IMR-90 (cell line): ENCODE measurements at regions not wholly inside any gene's neighbourhood (a gene's known extent, or its start where the extent isn't known, plus 50 kb on each side); places are given as distances from the start of the nearest gene placed in this dataset.

ENCODE experiments used
- CEBPB ChIP-seq: IDR thresholded peaks from 2 replicates; pipeline ENCODE4 v1.6.1; 2012; ENCODE audit warnings: low read depth, low read length, improper control_type of control experiment
- MAFK ChIP-seq: IDR thresholded peaks from 2 replicates; pipeline ENCODE4 v1.6.1; 2012; ENCODE audit warnings: low read depth, low read length, improper control_type of control experiment
- MXI1 ChIP-seq: IDR thresholded peaks from 2 replicates; pipeline ENCODE4 v1.6.1; 2012; ENCODE audit warnings: low read depth, mild to moderate bottlenecking, low read length, moderate library complexity, borderline replicate concordance
- TF ChIP-seq, protein P1 (sequence below): conservative IDR thresholded peaks from 2 replicates; pipeline ENCODE4 v1.5.1; 2012; ENCODE audit warnings: mild to moderate bottlenecking, low read depth, low read length, improper control_type of control experiment

DNA sequence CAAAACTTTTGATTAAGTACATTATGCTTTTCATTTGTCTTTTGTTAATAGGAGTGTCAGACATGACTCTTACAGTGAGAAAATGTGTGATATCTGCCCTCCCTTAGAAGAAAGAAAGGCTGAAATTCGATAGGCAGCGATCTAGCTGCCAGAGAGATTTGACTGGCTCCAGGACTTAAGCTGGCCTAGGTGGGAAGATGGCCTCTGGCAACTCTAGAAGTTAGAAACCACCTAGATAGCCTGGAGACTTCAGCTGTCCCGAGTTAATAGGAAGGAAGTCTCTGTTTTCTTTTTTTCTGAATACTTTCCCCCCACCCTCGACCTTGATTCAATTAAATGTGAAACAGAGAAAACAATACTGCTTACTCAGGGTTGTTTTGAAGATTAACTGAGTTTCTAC lies 1194.7 kb upstream of the CRIM1 start:
- no peak for TF ChIP-seq MXI1
- TF ChIP-seq, protein P1, sequence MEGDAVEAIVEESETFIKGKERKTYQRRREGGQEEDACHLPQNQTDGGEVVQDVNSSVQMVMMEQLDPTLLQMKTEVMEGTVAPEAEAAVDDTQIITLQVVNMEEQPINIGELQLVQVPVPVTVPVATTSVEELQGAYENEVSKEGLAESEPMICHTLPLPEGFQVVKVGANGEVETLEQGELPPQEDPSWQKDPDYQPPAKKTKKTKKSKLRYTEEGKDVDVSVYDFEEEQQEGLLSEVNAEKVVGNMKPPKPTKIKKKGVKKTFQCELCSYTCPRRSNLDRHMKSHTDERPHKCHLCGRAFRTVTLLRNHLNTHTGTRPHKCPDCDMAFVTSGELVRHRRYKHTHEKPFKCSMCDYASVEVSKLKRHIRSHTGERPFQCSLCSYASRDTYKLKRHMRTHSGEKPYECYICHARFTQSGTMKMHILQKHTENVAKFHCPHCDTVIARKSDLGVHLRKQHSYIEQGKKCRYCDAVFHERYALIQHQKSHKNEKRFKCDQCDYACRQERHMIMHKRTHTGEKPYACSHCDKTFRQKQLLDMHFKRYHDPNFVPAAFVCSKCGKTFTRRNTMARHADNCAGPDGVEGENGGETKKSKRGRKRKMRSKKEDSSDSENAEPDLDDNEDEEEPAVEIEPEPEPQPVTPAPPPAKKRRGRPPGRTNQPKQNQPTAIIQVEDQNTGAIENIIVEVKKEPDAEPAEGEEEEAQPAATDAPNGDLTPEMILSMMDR = no peak
- no peak for TF ChIP-seq CEBPB
- no peak for TF ChIP-seq MAFK
